GM19023 (cell line): ENCODE measurements at regions not wholly inside any gene's neighbourhood (a gene's known extent, or its start where the extent isn't known, plus 50 kb on each side); places are given as distances from the start of the nearest gene placed in this dataset.
"Not testable (repeated sequence)": the region's sequence is repeated elsewhere in the genome, so short reads cannot be mapped to it uniquely, and the experiment has no call there.

ENCODE experiments used
- ATAC-seq: cut with Tn5 transposase; IDR thresholded peaks from one replicate; pipeline ENCODE4 v1.9.1; 2021; ENCODE audit warnings: mild to moderate bottlenecking, moderate library complexity; ENCODE audit not compliant: unreplicated experiment

- ATAC-seq = no peak
Observed at GRCh38 chr12:74229671-74230070, 308.0 kb upstream of the ATXN7L3B start.

- ATAC-seq = no peak
Observed at GRCh38 chr12:74235342-74235741, 302.3 kb upstream of the ATXN7L3B start.

GRCh38 chr12:74241341-74241740 is 296.3 kb upstream of the ATXN7L3B start:
- no peak for ATAC-seq

GRCh38 chr12:74242088-74242487 is 295.5 kb upstream of the ATXN7L3B start:
- ATAC-seq = no peak

GRCh38 chr12:74245458-74245857 is 292.2 kb upstream of the ATXN7L3B start:
- ATAC-seq = no peak

GRCh38 chr12:74250891-74251290 is 286.7 kb upstream of the ATXN7L3B start:
- no peak for ATAC-seq

GRCh38 chr12:74253826-74254225 is 283.8 kb upstream of the ATXN7L3B start:
- not testable (repeated sequence) for ATAC-seq

- ATAC-seq = no peak
Observed at GRCh38 chr12:74254784-74255183, 282.9 kb upstream of the ATXN7L3B start.

- no peak for ATAC-seq
Observed at GRCh38 chr12:74259199-74259598, 278.4 kb upstream of the ATXN7L3B start.

- no peak for ATAC-seq
Observed at GRCh38 chr12:74264692-74265091, 272.9 kb upstream of the ATXN7L3B start.

GRCh38 chr12:74269355-74269754 is 268.3 kb upstream of the ATXN7L3B start:
- not testable (repeated sequence) for ATAC-seq

GRCh38 chr12:74280156-74280655 is 257.4 kb upstream of the ATXN7L3B start:
- no peak for ATAC-seq

- not testable (repeated sequence) for ATAC-seq
Observed at GRCh38 chr12:74281401-74282180, 256.0 kb upstream of the ATXN7L3B start.

- no peak for ATAC-seq
Observed at GRCh38 chr12:74283646-74284045, 254.0 kb upstream of the ATXN7L3B start.

- ATAC-seq = no peak
Observed at GRCh38 chr12:74285773-74286172, 251.9 kb upstream of the ATXN7L3B start.

GRCh38 chr12:74286254-74286653 is 251.4 kb upstream of the ATXN7L3B start:
- ATAC-seq = no peak

GRCh38 chr12:74292351-74293194 is 245.1 kb upstream of the ATXN7L3B start:
- no peak for ATAC-seq

GRCh38 chr12:74293689-74294131 is 243.9 kb upstream of the ATXN7L3B start:
- ATAC-seq = no peak

- ATAC-seq = no peak
Observed at GRCh38 chr12:74317078-74317601, 220.5 kb upstream of the ATXN7L3B start.

GRCh38 chr12:74317741-74318140 is 219.9 kb upstream of the ATXN7L3B start:
- no peak for ATAC-seq

- no peak for ATAC-seq
Observed at GRCh38 chr12:74319886-74320285, 217.7 kb upstream of the ATXN7L3B start.
